ENCODE measurements at regions not wholly inside any gene's neighbourhood (a gene's known extent, or its start where the extent isn't known, plus 50 kb on each side); places are given as distances from the start of the nearest gene placed in this dataset.

GRCh38 chr2:128911276-128911675 lies 592.6 kb upstream of the HS6ST1 start:
- DNase-seq (ENCODE audit: low spot score, unreplicated experiment) = no peak
- Mint-ChIP-seq H3K4me3 (ENCODE audit: low read depth) (no peak overlapping the region), H3K4me1 (ENCODE audit: low read depth) (no peaks in the 10 kb centered on the region), H3K27ac (no peak overlapping the region), H3K9me3 (ENCODE audit: low read depth) (peaks cover 16% of the 10 kb centered on the region), H3K27me3 (no peaks in the 10 kb centered on the region), H3K36me3 (ENCODE audit: insufficient read depth) (no peaks in the 10 kb centered on the region)
- no peak for TF ChIP-seq CTCF (IDR thresholded peaks at IDR 0.05; ENCODE audit: unreplicated experiment)

GRCh38 chr2:128914320-128914719 lies 595.7 kb upstream of the HS6ST1 start:
- Mint-ChIP-seq H3K27me3 (no peaks in the 10 kb centered on the region), H3K36me3 (ENCODE audit: insufficient read depth) (no peaks in the 10 kb centered on the region), H3K4me3 (ENCODE audit: low read depth) (no peak overlapping the region), H3K9me3 (ENCODE audit: low read depth) (peaks cover 19% of the 10 kb centered on the region), H3K4me1 (ENCODE audit: low read depth) (no peaks in the 10 kb centered on the region), H3K27ac (no peak overlapping the region)
- DNase-seq (ENCODE audit: low spot score, unreplicated experiment) = no peak
- no peak for TF ChIP-seq CTCF (IDR thresholded peaks at IDR 0.05; ENCODE audit: unreplicated experiment)

GRCh38 chr2:128921751-128922150 lies 603.1 kb upstream of the HS6ST1 start:
- Mint-ChIP-seq H3K9me3 (ENCODE audit: low read depth) (peaks cover 18% of the 10 kb centered on the region), H3K36me3 (ENCODE audit: insufficient read depth) (no peaks in the 10 kb centered on the region), H3K27me3 (no peaks in the 10 kb centered on the region), H3K27ac (no peak overlapping the region), H3K4me1 (ENCODE audit: low read depth) (peaks cover 12% of the 10 kb centered on the region), H3K4me3 (ENCODE audit: low read depth) (no peak overlapping the region)
- no peak for DNase-seq (ENCODE audit: low spot score, unreplicated experiment)
- TF ChIP-seq CTCF (IDR thresholded peaks at IDR 0.05; ENCODE audit: unreplicated experiment) = no peak

GRCh38 chr2:128922154-128922553 lies 603.5 kb upstream of the HS6ST1 start:
- Mint-ChIP-seq H3K4me1 (ENCODE audit: low read depth) (peaks cover 12% of the 10 kb centered on the region), H3K36me3 (ENCODE audit: insufficient read depth) (no peaks in the 10 kb centered on the region), H3K27ac (no peak overlapping the region), H3K4me3 (ENCODE audit: low read depth) (no peak overlapping the region), H3K27me3 (no peaks in the 10 kb centered on the region), H3K9me3 (ENCODE audit: low read depth) (peaks cover 19% of the 10 kb centered on the region)
- no peak for TF ChIP-seq CTCF (IDR thresholded peaks at IDR 0.05; ENCODE audit: unreplicated experiment)
- no peak for DNase-seq (ENCODE audit: low spot score, unreplicated experiment)

GRCh38 chr2:128925631-128926030 lies 607.0 kb upstream of the HS6ST1 start:
- H3K27ac Mint-ChIP-seq = no peak overlapping the region

More at GRCh38 chr2:128925631-128926030, 607.0 kb upstream of the HS6ST1 start:
- DNase-seq (ENCODE audit: low spot score, unreplicated experiment) = no peak
- Mint-ChIP-seq H3K4me1 (ENCODE audit: low read depth) (peaks cover 15% of the 10 kb centered on the region), H3K4me3 (ENCODE audit: low read depth) (no peak overlapping the region), H3K27me3 (no peaks in the 10 kb centered on the region), H3K9me3 (ENCODE audit: low read depth) (peaks cover 23% of the 10 kb centered on the region), H3K36me3 (ENCODE audit: insufficient read depth) (peaks cover 1% of the 10 kb centered on the region)
- no peak for TF ChIP-seq CTCF (IDR thresholded peaks at IDR 0.05; ENCODE audit: unreplicated experiment)
